ENCODE measurements at regions not wholly inside any gene's neighbourhood (a gene's known extent, or its start where the extent isn't known, plus 50 kb on each side); places are given as distances from the start of the nearest gene placed in this dataset.

DNA sequence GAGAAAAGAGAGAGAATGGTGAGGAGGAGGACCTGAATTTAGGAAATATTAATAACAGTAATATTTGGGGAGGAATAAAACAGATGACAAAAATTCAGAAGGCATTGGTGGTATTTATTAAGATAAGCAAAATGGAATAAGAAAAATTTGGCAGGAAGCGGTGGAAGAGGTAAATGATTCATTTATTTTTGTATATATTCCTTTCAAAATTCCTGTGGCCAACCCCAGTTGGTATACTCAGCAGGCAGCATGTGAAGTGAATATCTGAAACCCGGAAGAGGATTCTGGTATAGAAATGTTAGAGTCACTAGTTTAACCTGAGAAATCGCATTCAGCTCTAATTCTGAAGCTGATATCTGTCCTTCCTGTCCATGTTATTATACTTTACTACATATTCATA lies 792.0 kb downstream of the KCNJ2 start:
- Histone ChIP-seq H3K27me3 (ENCODE audit: low read depth) (no peaks in the 10 kb centered on the region), H3K4me3 (no peak overlapping the region), H3K9me3 (replicated peaks) (peaks cover 14% of the 10 kb centered on the region), H3K4me1 (no peaks in the 10 kb centered on the region), H3K36me3 (no peaks in the 10 kb centered on the region), H3K27ac (replicated peaks) (no peak overlapping the region)
- intact Hi-C loops (cut with micrococcal nuclease), result no loop called here
- TF ChIP-seq, protein P1, sequence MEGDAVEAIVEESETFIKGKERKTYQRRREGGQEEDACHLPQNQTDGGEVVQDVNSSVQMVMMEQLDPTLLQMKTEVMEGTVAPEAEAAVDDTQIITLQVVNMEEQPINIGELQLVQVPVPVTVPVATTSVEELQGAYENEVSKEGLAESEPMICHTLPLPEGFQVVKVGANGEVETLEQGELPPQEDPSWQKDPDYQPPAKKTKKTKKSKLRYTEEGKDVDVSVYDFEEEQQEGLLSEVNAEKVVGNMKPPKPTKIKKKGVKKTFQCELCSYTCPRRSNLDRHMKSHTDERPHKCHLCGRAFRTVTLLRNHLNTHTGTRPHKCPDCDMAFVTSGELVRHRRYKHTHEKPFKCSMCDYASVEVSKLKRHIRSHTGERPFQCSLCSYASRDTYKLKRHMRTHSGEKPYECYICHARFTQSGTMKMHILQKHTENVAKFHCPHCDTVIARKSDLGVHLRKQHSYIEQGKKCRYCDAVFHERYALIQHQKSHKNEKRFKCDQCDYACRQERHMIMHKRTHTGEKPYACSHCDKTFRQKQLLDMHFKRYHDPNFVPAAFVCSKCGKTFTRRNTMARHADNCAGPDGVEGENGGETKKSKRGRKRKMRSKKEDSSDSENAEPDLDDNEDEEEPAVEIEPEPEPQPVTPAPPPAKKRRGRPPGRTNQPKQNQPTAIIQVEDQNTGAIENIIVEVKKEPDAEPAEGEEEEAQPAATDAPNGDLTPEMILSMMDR (IDR thresholded peaks at IDR 0.05; ENCODE audit: borderline replicate concordance), result no peak
- DNase-seq, result no peak

DNA sequence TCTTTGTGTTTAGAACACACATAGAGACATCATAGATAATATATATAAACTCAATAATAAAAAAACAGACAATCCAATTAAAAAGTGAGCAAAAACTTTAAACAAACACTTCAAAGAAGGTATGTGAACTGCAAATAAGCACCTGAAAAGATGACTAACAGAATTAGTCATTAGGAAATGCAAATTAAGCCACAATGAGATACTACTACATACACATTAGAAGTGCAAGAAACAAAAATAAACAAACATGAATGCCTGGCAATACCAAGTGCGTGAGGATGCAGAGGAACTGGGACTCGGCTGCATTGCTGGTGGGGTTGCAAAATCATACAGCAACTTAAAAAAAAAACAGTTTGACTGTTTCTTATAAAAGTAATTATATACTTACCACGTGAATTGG lies 799.0 kb downstream of the KCNJ2 start:
- Histone ChIP-seq H3K9me3 (replicated peaks) (peaks cover 34% of the 10 kb centered on the region), H3K4me1 (no peaks in the 10 kb centered on the region), H3K27ac (replicated peaks) (no peak overlapping the region), H3K36me3 (no peaks in the 10 kb centered on the region), H3K4me3 (no peak overlapping the region), H3K27me3 (ENCODE audit: low read depth) (no peaks in the 10 kb centered on the region)
- no peak for DNase-seq
- TF ChIP-seq, protein P1 (IDR thresholded peaks at IDR 0.05; ENCODE audit: borderline replicate concordance), result no peak
- intact Hi-C loops (cut with micrococcal nuclease), result no loop called here

DNA sequence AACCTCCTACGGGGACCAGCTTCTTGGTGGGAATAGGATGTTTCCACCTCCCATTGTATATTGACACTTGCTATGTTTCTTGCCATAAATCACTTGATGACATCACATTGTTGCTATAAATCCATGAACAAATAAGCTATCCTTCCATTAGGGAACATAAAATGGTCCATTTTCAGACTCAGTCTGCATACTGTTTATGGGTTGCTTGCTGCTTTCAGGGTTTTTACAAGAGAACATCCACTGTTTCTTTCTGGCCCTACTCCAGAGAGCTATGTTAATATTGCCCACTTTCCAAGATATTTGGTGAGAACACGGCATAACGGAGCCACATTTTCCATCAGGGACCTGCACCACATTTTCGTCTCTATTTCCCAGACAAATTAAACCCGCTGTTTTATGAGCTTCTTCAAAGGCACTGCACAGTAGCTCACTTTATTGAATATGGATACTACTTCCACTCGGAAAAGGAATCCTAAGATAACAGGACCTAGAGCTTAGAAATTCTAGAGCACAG lies 800.2 kb downstream of the KCNJ2 start:
- TF ChIP-seq, protein P1 (IDR thresholded peaks at IDR 0.05; ENCODE audit: borderline replicate concordance), result no peak
- H3K4me1 ChIP-seq, result no peaks in the 10 kb centered on the region
- no peak for DNase-seq

DNA sequence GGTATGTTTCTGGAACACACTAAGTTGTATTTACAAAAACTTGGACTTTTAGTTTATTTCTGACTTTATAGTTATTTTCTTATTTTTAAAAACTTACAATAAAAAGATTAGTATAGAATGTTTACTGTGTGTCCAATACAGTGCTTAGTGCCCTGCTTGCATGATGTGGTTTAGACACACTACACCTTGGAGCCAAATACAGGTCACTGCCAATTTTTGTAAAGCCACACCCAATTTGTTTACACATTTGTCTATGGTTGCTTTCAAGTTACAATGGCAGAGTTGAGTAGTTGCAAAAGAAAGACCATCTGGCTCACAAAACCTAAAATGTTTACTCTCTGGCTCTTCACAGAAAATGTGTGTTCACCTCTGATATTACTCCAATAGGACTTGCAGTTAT lies 807.1 kb downstream of the KCNJ2 start:
- Histone ChIP-seq H3K36me3 (no peaks in the 10 kb centered on the region), H3K4me3 (no peak overlapping the region), H3K9me3 (replicated peaks) (no peaks in the 10 kb centered on the region), H3K4me1 (no peaks in the 10 kb centered on the region), H3K27me3 (ENCODE audit: low read depth) (no peaks in the 10 kb centered on the region), H3K27ac (replicated peaks) (no peak overlapping the region)
- TF ChIP-seq, protein P1 (IDR thresholded peaks at IDR 0.05; ENCODE audit: borderline replicate concordance), result no peak
- intact Hi-C loops (cut with micrococcal nuclease), result no loop called here
- DNase-seq, result no peak

More for the DNA sequence above, 800.2 kb downstream of the KCNJ2 start:
- Histone ChIP-seq H3K36me3 (no peaks in the 10 kb centered on the region), H3K4me3 (no peak overlapping the region), H3K9me3 (replicated peaks) (peaks cover 34% of the 10 kb centered on the region), H3K27ac (replicated peaks) (no peak overlapping the region), H3K27me3 (ENCODE audit: low read depth) (no peaks in the 10 kb centered on the region)
- intact Hi-C loops (cut with micrococcal nuclease), result no loop called here

DNA sequence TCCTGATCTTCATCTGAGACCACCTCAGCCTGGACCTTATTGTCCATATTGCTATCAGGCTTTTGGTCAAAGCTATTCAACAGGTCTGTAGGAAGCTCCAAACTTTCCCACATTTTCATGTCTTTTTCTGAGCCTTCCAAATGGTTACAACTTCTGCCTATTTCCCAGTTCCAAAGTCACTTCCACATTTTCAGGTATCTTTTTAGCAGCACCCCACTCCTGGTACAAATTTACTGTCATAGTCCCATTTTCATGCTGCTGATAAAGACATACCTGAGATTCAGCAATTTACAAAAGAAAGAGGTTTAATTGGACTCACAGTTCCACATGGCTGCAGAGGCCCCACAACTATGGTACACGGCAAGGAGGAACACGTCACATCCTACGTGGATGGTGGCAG lies 815.5 kb downstream of the KCNJ2 start:
- no peaks in the 10 kb centered on the region for H3K36me3 ChIP-seq
- intact Hi-C loops (cut with micrococcal nuclease), result no loop called here

More for the DNA sequence above, 815.5 kb downstream of the KCNJ2 start:
- TF ChIP-seq, protein P1 (IDR thresholded peaks at IDR 0.05; ENCODE audit: borderline replicate concordance), result no peak
- DNase-seq, result no peak
- H3K9me3 ChIP-seq (replicated peaks), result peaks cover 26% of the 10 kb centered on the region
- no peaks in the 10 kb centered on the region for H3K4me1 ChIP-seq
- H3K27ac ChIP-seq (replicated peaks), result no peak overlapping the region
- no peaks in the 10 kb centered on the region for H3K27me3 ChIP-seq (ENCODE audit: low read depth)
- no peak overlapping the region for H3K4me3 ChIP-seq
